ENCODE measurements at regions not wholly inside any gene's neighbourhood (a gene's known extent, or its start where the extent isn't known, plus 50 kb on each side); places are given as distances from the start of the nearest gene placed in this dataset.

- no peak for TF ChIP-seq GATA2 (IDR thresholded peaks at IDR 0.05; ENCODE audit: low read depth, low read length)
- TF ChIP-seq GATA3 (IDR thresholded peaks at IDR 0.05; ENCODE audit: low read depth, low read length) = no peak
Observed at GRCh38 chr13:106117035-106117434, 418.4 kb downstream of the EFNB2 start.

Data from SH-SY5Y (cell line).